ENCODE measurements at regions not wholly inside any gene's neighbourhood (a gene's known extent, or its start where the extent isn't known, plus 50 kb on each side); places are given as distances from the start of the nearest gene placed in this dataset.

- no peak for DNase-seq (ENCODE audit: extremely low spot score)
- POLR2A ChIA-PET: no interaction called here
- CTCF ChIA-PET: no interaction called here
- TF ChIP-seq LEF1 (IDR thresholded peaks at IDR 0.05; ENCODE audit: borderline replicate concordance) (no peak), TARDBP (IDR thresholded peaks at IDR 0.05) (no peak), L3MBTL2 (conservative IDR thresholded peaks at IDR 0.05) (no peak), ZNF384 (IDR thresholded peaks at IDR 0.05) (no peak)
These were observed 143.0 kb upstream of the FAM241A start for GRCh38 chr4:112002248-112002661.

- DNase-seq (ENCODE audit: extremely low spot score): no peak
- ChIA-PET CTCF (interaction anchor here (0.6 kb wide), 1 partner anchor 19 kb away, joined by 3 read pairs; no protein-coding TSS in a partner anchor), POLR2A (no interaction called here)
- TF ChIP-seq SUZ12 (IDR thresholded peaks at IDR 0.05) (no peak), ZNF384 (IDR thresholded peaks at IDR 0.05) (no peak)
These were observed 141.9 kb upstream of the FAM241A start for GRCh38 chr4:112003231-112003907.

- TF ChIP-seq SUZ12 (IDR thresholded peaks at IDR 0.05) (no peak), FOXK2 (IDR thresholded peaks at IDR 0.05) (no peak), PKNOX1 (IDR thresholded peaks at IDR 0.05) (no peak), NFRKB (IDR thresholded peaks at IDR 0.05) (no peak), ELF4 (IDR thresholded peaks at IDR 0.05) (no peak), ARNT (IDR thresholded peaks at IDR 0.05) (no peak), TARDBP (IDR thresholded peaks at IDR 0.05) (no peak), SP1 (IDR thresholded peaks at IDR 0.05) (no peak), CTBP1 (IDR thresholded peaks at IDR 0.05; ENCODE audit: borderline replicate concordance) (no peak), LEF1 (IDR thresholded peaks at IDR 0.05; ENCODE audit: borderline replicate concordance) (no peak)
- DNase-seq (ENCODE audit: extremely low spot score): no peak
- CTCF ChIA-PET: no interaction called here
- POLR2A ChIA-PET: no interaction called here
These were observed 140.2 kb upstream of the FAM241A start for GRCh38 chr4:112005027-112005426.

GRCh38 chr4:112007391-112007790 lies 137.9 kb upstream of the FAM241A start:
- DNase-seq (ENCODE audit: extremely low spot score): no peak
- ChIA-PET POLR2A (no interaction called here), CTCF (interaction anchor here (0.6 to 1.5 kb wide), 2 partner anchors 16 to 53 kb away, joined by 3 read pairs; no protein-coding TSS in a partner anchor)
- TF ChIP-seq SUZ12 (IDR thresholded peaks at IDR 0.05): no peak
- no peak for TF ChIP-seq HDGF (IDR thresholded peaks at IDR 0.05; ENCODE audit: borderline replicate concordance)
- TF ChIP-seq SP1 (IDR thresholded peaks at IDR 0.05): no peak
- TF ChIP-seq FOXA1 (IDR thresholded peaks at IDR 0.05): no peak
- TF ChIP-seq ARNT (IDR thresholded peaks at IDR 0.05): no peak
- no peak for TF ChIP-seq ZNF384 (IDR thresholded peaks at IDR 0.05)
- TF ChIP-seq L3MBTL2 (conservative IDR thresholded peaks at IDR 0.05): no peak
- TF ChIP-seq CTBP1 (IDR thresholded peaks at IDR 0.05; ENCODE audit: borderline replicate concordance): no peak
- no peak for TF ChIP-seq NFRKB (IDR thresholded peaks at IDR 0.05)
- no peak for TF ChIP-seq PKNOX1 (IDR thresholded peaks at IDR 0.05)
- no peak for TF ChIP-seq ELF4 (IDR thresholded peaks at IDR 0.05)
- TF ChIP-seq FOXM1 (IDR thresholded peaks at IDR 0.05; ENCODE audit: borderline replicate concordance): no peak
- no peak for TF ChIP-seq TARDBP (IDR thresholded peaks at IDR 0.05)
- no peak for TF ChIP-seq BHLHE40 (IDR thresholded peaks at IDR 0.05; ENCODE audit: borderline replicate concordance)
- no peak for TF ChIP-seq LEF1 (IDR thresholded peaks at IDR 0.05; ENCODE audit: borderline replicate concordance)
- TF ChIP-seq FOXK2 (IDR thresholded peaks at IDR 0.05): no peak

- no peak for DNase-seq (ENCODE audit: extremely low spot score)
- CTCF ChIA-PET: no interaction called here
- TF ChIP-seq FOXK2 (IDR thresholded peaks at IDR 0.05): no peak
- TF ChIP-seq ZNF384 (IDR thresholded peaks at IDR 0.05): no peak
- no peak for TF ChIP-seq PKNOX1 (IDR thresholded peaks at IDR 0.05)
- no peak for TF ChIP-seq SP1 (IDR thresholded peaks at IDR 0.05)
- POLR2A ChIA-PET: no interaction called here
These were observed 129.3 kb upstream of the FAM241A start for GRCh38 chr4:112015960-112016359.

GRCh38 chr4:112023402-112023950 lies 121.8 kb upstream of the FAM241A start:
- POLR2A ChIA-PET: no interaction called here
- CTCF ChIA-PET: no interaction called here
- DNase-seq (ENCODE audit: extremely low spot score): no peak
- TF ChIP-seq ARNT (IDR thresholded peaks at IDR 0.05) (no peak), LEF1 (IDR thresholded peaks at IDR 0.05; ENCODE audit: borderline replicate concordance) (no peak), SP1 (IDR thresholded peaks at IDR 0.05) (no peak), TARDBP (IDR thresholded peaks at IDR 0.05) (no peak), ELF4 (IDR thresholded peaks at IDR 0.05) (no peak), HDGF (IDR thresholded peaks at IDR 0.05; ENCODE audit: borderline replicate concordance) (no peak), PKNOX1 (IDR thresholded peaks at IDR 0.05) (no peak), BHLHE40 (IDR thresholded peaks at IDR 0.05; ENCODE audit: borderline replicate concordance) (no peak), CTBP1 (IDR thresholded peaks at IDR 0.05; ENCODE audit: borderline replicate concordance) (no peak), FOXK2 (IDR thresholded peaks at IDR 0.05) (no peak), FOXA1 (IDR thresholded peaks at IDR 0.05) (no peak), NFRKB (IDR thresholded peaks at IDR 0.05) (no peak), L3MBTL2 (conservative IDR thresholded peaks at IDR 0.05) (no peak)

Measured in HEK293T (cell line).